Mucosa of rectum (tissue), 2 donors: ENCODE measurements at regions not wholly inside any gene's neighbourhood (a gene's known extent, or its start where the extent isn't known, plus 50 kb on each side); places are given as distances from the start of the nearest gene placed in this dataset.

Experiments used
- H3K27ac ChIP-seq, 2 donors: one replicate each; pipeline ENCODE4 v1.7.0; 2013; ENCODE audit warnings: inconsistent platforms in 2 of 2, low read depth in 2 of 2, low read length in 2 of 2
- H3K27me3 ChIP-seq, 2 donors: one replicate each; pipeline ENCODE4 v1.7.0; 2013; ENCODE audit warnings: low read length in 2 of 2; ENCODE audit not compliant: control insufficient read depth in 2 of 2, insufficient read depth in 2 of 2
- H3K36me3 ChIP-seq, 2 donors: one replicate each; pipeline ENCODE4 v1.7.0; 2013; ENCODE audit warnings: low read length in 2 of 2; ENCODE audit not compliant: control insufficient read depth in 2 of 2, insufficient read depth in 2 of 2
- H3K4me1 ChIP-seq, 2 donors: one replicate each; pipeline ENCODE4 v1.7.0; 2013; ENCODE audit warnings: low read length in 2 of 2, mild to moderate bottlenecking in 1 of 2; ENCODE audit not compliant: control insufficient read depth in 2 of 2, insufficient read depth in 2 of 2
- H3K4me3 ChIP-seq, 2 donors: one replicate each; pipeline ENCODE4 v1.7.0; 2013; ENCODE audit warnings: low read length in 2 of 2
- H3K9ac ChIP-seq, 2 donors: one replicate each; pipeline ENCODE4 v1.7.0; 2013; ENCODE audit warnings: low read length in 2 of 2, low read depth in 1 of 2, mild to moderate bottlenecking in 1 of 2
- H3K9me3 ChIP-seq, 2 donors: one replicate each; pipeline ENCODE4 v1.7.0; 2013; ENCODE audit warnings: low read length in 2 of 2; ENCODE audit not compliant: control insufficient read depth in 2 of 2
- donor health status: healthy.
- donor health status: Normal muscosa, but diverticular disease.

- Histone ChIP-seq H3K4me1 (no peaks in the 10 kb centered on the region), H3K27ac (no peak overlapping the region), H3K27me3 (no peaks in the 10 kb centered on the region), H3K9me3 (no peaks in the 10 kb centered on the region), H3K36me3 (no peaks in the 10 kb centered on the region), H3K9ac (no peak overlapping the region), H3K4me3 (no peak overlapping the region)
Observed at GRCh38 chr2:53111406-53111805, 656.2 kb upstream of the CHAC2 start.

DNA sequence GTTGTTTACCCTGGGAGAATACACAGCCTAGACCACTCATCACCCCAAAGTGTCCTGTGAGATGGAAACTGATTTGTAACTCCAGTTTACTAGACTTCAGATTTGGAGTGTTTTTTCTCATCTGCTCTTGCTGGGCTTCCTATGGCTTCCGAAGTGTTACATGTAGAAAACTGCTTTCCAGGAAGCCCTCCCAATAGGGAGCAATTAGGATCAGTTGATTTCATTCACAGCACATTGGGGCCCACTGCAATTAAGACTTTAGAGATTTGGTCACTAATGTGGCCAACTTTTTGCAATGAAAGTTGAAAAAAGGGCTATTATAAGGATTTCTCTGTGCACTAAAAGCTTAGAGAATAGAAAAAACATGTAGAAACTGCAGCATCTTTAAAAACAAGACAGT lies 656.6 kb upstream of the CHAC2 start:
- Histone ChIP-seq H3K9ac (no peak overlapping the region), H3K9me3 (no peaks in the 10 kb centered on the region), H3K36me3 (no peaks in the 10 kb centered on the region), H3K4me3 (no peak overlapping the region), H3K27me3 (no peaks in the 10 kb centered on the region), H3K4me1 (no peaks in the 10 kb centered on the region), H3K27ac (no peak overlapping the region)

- no peaks in the 10 kb centered on the region for H3K36me3 ChIP-seq
Observed at GRCh38 chr2:53108246-53108645, 659.4 kb upstream of the CHAC2 start.

GRCh38 chr2:53104263-53104662 lies 663.3 kb upstream of the CHAC2 start:
- no peaks in the 10 kb centered on the region for H3K27me3 ChIP-seq
- no peak overlapping the region for H3K27ac ChIP-seq
- H3K4me3 ChIP-seq: no peak overlapping the region
- no peak overlapping the region for H3K9ac ChIP-seq
- no peaks in the 10 kb centered on the region for H3K4me1 ChIP-seq
- H3K36me3 ChIP-seq: no peaks in the 10 kb centered on the region
- no peaks in the 10 kb centered on the region for H3K9me3 ChIP-seq

More at GRCh38 chr2:53108246-53108645, 659.4 kb upstream of the CHAC2 start:
- Histone ChIP-seq H3K27me3 (no peaks in the 10 kb centered on the region), H3K4me3 (no peak overlapping the region), H3K9me3 (no peaks in the 10 kb centered on the region), H3K9ac (no peak overlapping the region), H3K4me1 (no peaks in the 10 kb centered on the region), H3K27ac (no peak overlapping the region)

DNA sequence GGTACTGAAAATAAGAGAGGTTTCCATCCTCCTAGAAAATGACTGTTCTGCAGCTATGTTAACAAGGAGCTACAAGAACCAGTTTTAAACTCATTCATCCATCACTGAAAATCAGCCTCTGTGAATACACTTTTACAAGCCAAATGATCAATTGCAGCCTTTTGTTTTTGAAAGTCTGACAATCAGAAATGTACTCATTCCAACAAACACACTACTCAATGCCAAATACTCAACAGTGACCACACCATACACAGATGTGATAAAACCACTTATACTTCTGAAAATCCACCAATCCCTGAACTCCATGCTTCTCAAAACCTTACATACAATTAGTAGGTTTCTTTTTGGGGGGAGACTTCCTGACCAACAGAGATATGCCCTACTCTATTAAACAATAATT lies 663.9 kb upstream of the CHAC2 start:
- Histone ChIP-seq H3K4me1 (no peaks in the 10 kb centered on the region), H3K9ac (no peak overlapping the region), H3K27me3 (no peaks in the 10 kb centered on the region), H3K4me3 (no peak overlapping the region), H3K27ac (no peak overlapping the region), H3K36me3 (no peaks in the 10 kb centered on the region), H3K9me3 (no peaks in the 10 kb centered on the region)

GRCh38 chr2:53098696-53099078 lies 668.9 kb upstream of the CHAC2 start:
- Histone ChIP-seq H3K36me3 (no peaks in the 10 kb centered on the region), H3K27ac (no peak overlapping the region), H3K4me1 (no peaks in the 10 kb centered on the region), H3K9ac (no peak overlapping the region), H3K4me3 (no peak overlapping the region), H3K9me3 (no peaks in the 10 kb centered on the region), H3K27me3 (no peaks in the 10 kb centered on the region)

- Histone ChIP-seq H3K4me1 (no peaks in the 10 kb centered on the region), H3K4me3 (no peak overlapping the region), H3K9ac (no peak overlapping the region), H3K9me3 (no peaks in the 10 kb centered on the region), H3K27ac (no peak overlapping the region), H3K27me3 (no peaks in the 10 kb centered on the region), H3K36me3 (no peaks in the 10 kb centered on the region)
Observed at GRCh38 chr2:53096351-53096750, 671.3 kb upstream of the CHAC2 start.

DNA sequence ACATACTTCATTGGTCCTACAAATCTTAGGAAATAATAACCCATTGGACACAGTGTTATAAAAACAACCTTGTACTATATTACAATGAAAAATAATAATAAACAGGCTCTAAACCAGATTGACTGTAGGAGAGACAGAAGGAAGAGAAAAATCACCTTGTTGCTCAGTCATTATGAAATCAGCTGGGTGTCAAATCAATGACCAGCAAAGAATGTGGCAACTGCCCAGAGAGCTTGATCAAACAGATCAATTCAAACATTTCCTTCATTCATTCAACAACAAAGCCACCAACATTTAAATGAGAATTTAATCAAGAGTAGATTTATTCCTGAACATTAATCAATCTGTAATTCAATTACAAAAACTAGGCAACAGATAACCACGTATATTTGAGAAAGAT lies 671.9 kb upstream of the CHAC2 start:
- H3K4me1 ChIP-seq: no peaks in the 10 kb centered on the region
- no peaks in the 10 kb centered on the region for H3K27me3 ChIP-seq
- H3K9me3 ChIP-seq: no peaks in the 10 kb centered on the region
- no peak overlapping the region for H3K4me3 ChIP-seq
- no peaks in the 10 kb centered on the region for H3K36me3 ChIP-seq
- H3K27ac ChIP-seq: no peak overlapping the region
- H3K9ac ChIP-seq: no peak overlapping the region

DNA sequence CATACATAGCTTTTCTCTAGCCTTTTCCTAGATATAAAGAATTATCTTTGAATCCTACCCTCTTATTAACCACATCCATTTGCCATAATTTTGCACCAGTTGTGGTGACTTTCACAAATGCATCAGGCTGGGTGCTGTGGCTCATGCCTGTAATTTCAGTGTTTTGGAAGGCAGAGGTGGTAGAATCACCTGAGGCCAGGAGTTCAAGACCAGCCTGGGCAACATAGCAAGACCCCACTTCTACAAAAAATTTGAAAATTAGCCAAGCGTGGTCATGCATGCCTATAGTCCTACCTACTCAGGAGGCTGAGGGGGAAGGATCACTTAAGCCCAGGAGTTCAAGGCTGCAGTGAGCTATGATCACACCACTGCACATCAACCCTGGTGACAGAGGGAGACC lies 672.4 kb upstream of the CHAC2 start:
- Histone ChIP-seq H3K9me3 (no peaks in the 10 kb centered on the region), H3K4me3 (no peak overlapping the region), H3K36me3 (no peaks in the 10 kb centered on the region), H3K27ac (no peak overlapping the region), H3K27me3 (no peaks in the 10 kb centered on the region), H3K9ac (no peak overlapping the region), H3K4me1 (no peaks in the 10 kb centered on the region)

DNA sequence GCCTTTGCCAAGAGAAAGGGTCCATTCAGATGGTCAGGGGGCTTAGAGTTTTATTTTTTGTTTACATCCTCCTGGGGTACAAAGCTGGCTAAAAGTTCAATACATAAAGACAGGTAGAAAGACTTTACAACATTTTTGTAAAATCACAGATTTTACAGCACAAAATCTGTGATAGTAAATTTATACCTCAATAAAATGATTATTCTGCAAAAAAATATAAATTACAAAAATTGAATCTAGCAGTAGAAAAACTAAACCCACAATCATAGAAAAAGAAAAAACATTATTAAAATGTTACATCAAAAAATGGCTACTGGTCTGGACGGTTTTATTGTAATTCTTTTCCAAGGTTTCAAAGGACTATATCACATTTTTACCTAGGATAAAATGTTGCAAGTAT lies 674.2 kb upstream of the CHAC2 start:
- no peaks in the 10 kb centered on the region for H3K27me3 ChIP-seq
- H3K4me1 ChIP-seq: no peaks in the 10 kb centered on the region
- H3K27ac ChIP-seq: no peak overlapping the region
- no peaks in the 10 kb centered on the region for H3K36me3 ChIP-seq
- H3K4me3 ChIP-seq: no peak overlapping the region
- H3K9me3 ChIP-seq: no peaks in the 10 kb centered on the region
- H3K9ac ChIP-seq: no peak overlapping the region

GRCh38 chr2:53091183-53091582 lies 676.4 kb upstream of the CHAC2 start:
- no peak overlapping the region for H3K9ac ChIP-seq
- no peaks in the 10 kb centered on the region for H3K36me3 ChIP-seq
- H3K9me3 ChIP-seq: no peaks in the 10 kb centered on the region
- no peaks in the 10 kb centered on the region for H3K27me3 ChIP-seq
- H3K4me1 ChIP-seq: no peaks in the 10 kb centered on the region
- H3K27ac ChIP-seq: no peak overlapping the region
- no peak overlapping the region for H3K4me3 ChIP-seq
